ENCODE measurements at regions not wholly inside any gene's neighbourhood (a gene's known extent, or its start where the extent isn't known, plus 50 kb on each side); places are given as distances from the start of the nearest gene placed in this dataset.
"Not testable (repeated sequence)": the region's sequence is repeated elsewhere in the genome, so short reads cannot be mapped to it uniquely, and the experiment has no call there.

GRCh38 chr11:110514967-110515366, 85.2 kb downstream of the FDX1 start:
- no peak for DNase-seq (ENCODE audit: low read depth in 2 of 2)

- DNase-seq (ENCODE audit: low read depth in 2 of 2) = not testable (repeated sequence)
Observed at GRCh38 chr11:110517381-110517780, 87.6 kb downstream of the FDX1 start.

GRCh38 chr11:110518809-110519514, 89.2 kb downstream of the FDX1 start:
- no peak for DNase-seq (ENCODE audit: low read depth in 2 of 2)

- DNase-seq (ENCODE audit: low read depth in 2 of 2) = no peak
Observed at GRCh38 chr11:110519796-110520195, 90.0 kb downstream of the FDX1 start.

GRCh38 chr11:110522471-110522870, 92.7 kb downstream of the FDX1 start:
- peak in 1 of 2 donors; percentile 26 for DNase-seq (ENCODE audit: low read depth in 2 of 2)

GRCh38 chr11:110524238-110524637, 94.5 kb downstream of the FDX1 start:
- peak in 1 of 2 donors; percentile 23 for DNase-seq (ENCODE audit: low read depth in 2 of 2)

GRCh38 chr11:110525883-110526282, 96.1 kb downstream of the FDX1 start:
- no peak for DNase-seq (ENCODE audit: low read depth in 2 of 2)

GRCh38 chr11:110526323-110526722, 96.6 kb downstream of the FDX1 start:
- no peak for DNase-seq (ENCODE audit: low read depth in 2 of 2)

Data from lung microvascular endothelial cell (primary cell).